ENCODE measurements at regions not wholly inside any gene's neighbourhood (a gene's known extent, or its start where the extent isn't known, plus 50 kb on each side); places are given as distances from the start of the nearest gene placed in this dataset.

- H3K36me3 ChIP-seq (replicated peaks; ENCODE audit: low read depth, low read length), result no peaks in the 10 kb centered on the region
- H3K9me3 ChIP-seq (ENCODE audit: insufficient read depth, low read length), result no peaks in the 10 kb centered on the region
- H3K4me3 ChIP-seq (ENCODE audit: low read length), result no peak overlapping the region
- no peaks in the 10 kb centered on the region for H3K79me2 ChIP-seq (ENCODE audit: low read length)
- no peak overlapping the region for H3K27ac ChIP-seq (ENCODE audit: low read length)
- no peak overlapping the region for H2AFZ ChIP-seq (ENCODE audit: low read depth, low read length)
- H3K27me3 ChIP-seq (ENCODE audit: low read depth, low read length), result no peaks in the 10 kb centered on the region
- TF ChIP-seq EZH2phosphoT487 (IDR thresholded peaks at IDR 0.05; ENCODE audit: low read depth) (no peak), CTCF (IDR thresholded peaks at IDR 0.05; ENCODE audit: low read depth, low read length) (no peak)
- no peak overlapping the region for H3K4me2 ChIP-seq (ENCODE audit: low read length)
- H4K20me1 ChIP-seq (ENCODE audit: insufficient read depth, low read length), result no peaks in the 10 kb centered on the region
- peaks cover 4% of the 10 kb centered on the region; the same call in 1 of the 2 replicates for H3K4me1 ChIP-seq (ENCODE audit: low read length)
- H3K9ac ChIP-seq (ENCODE audit: low read length), result no peak overlapping the region
These were observed 236.8 kb downstream of the TUSC7 start for GRCh38 chr3:116946376-116946775.

GRCh38 chr3:116947148-116947547 lies 237.6 kb downstream of the TUSC7 start:
- no peaks in the 10 kb centered on the region for H3K36me3 ChIP-seq (replicated peaks; ENCODE audit: low read depth, low read length)
- H3K79me2 ChIP-seq (ENCODE audit: low read length), result no peaks in the 10 kb centered on the region
- H3K9ac ChIP-seq (ENCODE audit: low read length), result no peak overlapping the region
- H4K20me1 ChIP-seq (ENCODE audit: insufficient read depth, low read length), result no peaks in the 10 kb centered on the region
- no peak overlapping the region for H3K4me2 ChIP-seq (ENCODE audit: low read length)
- H3K4me3 ChIP-seq (ENCODE audit: low read length), result no peak overlapping the region
- peaks cover 4% of the 10 kb centered on the region; the same call in 1 of the 2 replicates for H3K4me1 ChIP-seq (ENCODE audit: low read length)
- no peaks in the 10 kb centered on the region for H3K9me3 ChIP-seq (ENCODE audit: insufficient read depth, low read length)
- H2AFZ ChIP-seq (ENCODE audit: low read depth, low read length), result no peak overlapping the region
- no peak overlapping the region for H3K27ac ChIP-seq (ENCODE audit: low read length)
- TF ChIP-seq CTCF (IDR thresholded peaks at IDR 0.05; ENCODE audit: low read depth, low read length) (no peak), EZH2phosphoT487 (IDR thresholded peaks at IDR 0.05; ENCODE audit: low read depth) (no peak)
- no peaks in the 10 kb centered on the region for H3K27me3 ChIP-seq (ENCODE audit: low read depth, low read length)

GRCh38 chr3:116947809-116948208 lies 238.2 kb downstream of the TUSC7 start:
- Histone ChIP-seq H4K20me1 (ENCODE audit: insufficient read depth, low read length) (no peaks in the 10 kb centered on the region), H3K36me3 (replicated peaks; ENCODE audit: low read depth, low read length) (no peaks in the 10 kb centered on the region), H3K4me1 (ENCODE audit: low read length) (peaks cover 4% of the 10 kb centered on the region; the same call in 1 of the 2 replicates), H3K4me3 (ENCODE audit: low read length) (no peak overlapping the region), H3K9me3 (ENCODE audit: insufficient read depth, low read length) (no peaks in the 10 kb centered on the region), H3K4me2 (ENCODE audit: low read length) (no peak overlapping the region), H3K27me3 (ENCODE audit: low read depth, low read length) (no peaks in the 10 kb centered on the region), H3K9ac (ENCODE audit: low read length) (no peak overlapping the region), H3K27ac (ENCODE audit: low read length) (no peak overlapping the region), H2AFZ (ENCODE audit: low read depth, low read length) (no peak overlapping the region), H3K79me2 (ENCODE audit: low read length) (no peaks in the 10 kb centered on the region)
- no peak for TF ChIP-seq CTCF (IDR thresholded peaks at IDR 0.05; ENCODE audit: low read depth, low read length)
- no peak for TF ChIP-seq EZH2phosphoT487 (IDR thresholded peaks at IDR 0.05; ENCODE audit: low read depth)

GRCh38 chr3:116950301-116951055 lies 240.9 kb downstream of the TUSC7 start:
- no peak overlapping the region for H3K27ac ChIP-seq (ENCODE audit: low read length)
- H3K36me3 ChIP-seq (replicated peaks; ENCODE audit: low read depth, low read length), result no peaks in the 10 kb centered on the region
- no peak overlapping the region for H3K9ac ChIP-seq (ENCODE audit: low read length)
- H3K4me1 ChIP-seq (ENCODE audit: low read length), result peaks cover 4% of the 10 kb centered on the region; the same call in 1 of the 2 replicates
- H3K9me3 ChIP-seq (ENCODE audit: insufficient read depth, low read length), result no peaks in the 10 kb centered on the region
- no peaks in the 10 kb centered on the region for H4K20me1 ChIP-seq (ENCODE audit: insufficient read depth, low read length)
- no peak overlapping the region for H3K4me2 ChIP-seq (ENCODE audit: low read length)
- no peak for TF ChIP-seq CTCF (IDR thresholded peaks at IDR 0.05; ENCODE audit: low read depth, low read length)
- TF ChIP-seq EZH2phosphoT487 (IDR thresholded peaks at IDR 0.05; ENCODE audit: low read depth), result no peak
- H3K27me3 ChIP-seq (ENCODE audit: low read depth, low read length), result no peaks in the 10 kb centered on the region
- no peak overlapping the region for H2AFZ ChIP-seq (ENCODE audit: low read depth, low read length)
- no peaks in the 10 kb centered on the region for H3K79me2 ChIP-seq (ENCODE audit: low read length)
- H3K4me3 ChIP-seq (ENCODE audit: low read length), result no peak overlapping the region

Measured in OCI-LY3 (cell line).